ENCODE measurements at regions not wholly inside any gene's neighbourhood (a gene's known extent, or its start where the extent isn't known, plus 50 kb on each side); places are given as distances from the start of the nearest gene placed in this dataset.

- TF ChIP-seq CTCF (IDR thresholded peaks at IDR 0.05 in 2 of 3, conservative IDR thresholded peaks at IDR 0.05 in 1 of 3; ENCODE audit: control insufficient read depth in 2 of 3, extremely low read depth in 1 of 3, insufficient read depth in 1 of 3, low read depth in 3 of 3, low read length in 3 of 3) (no peak), SUZ12 (IDR thresholded peaks at IDR 0.05; ENCODE audit: unreplicated experiment) (no peak), SP1 (IDR thresholded peaks at IDR 0.05; ENCODE audit: low read depth, low read length) (no peak), PBX3 (IDR thresholded peaks at IDR 0.05; ENCODE audit: insufficient replicate concordance, low read depth, low read length) (no peak), POLR2A (IDR thresholded peaks at IDR 0.05; ENCODE audit: low read depth, low read length) (no peak)
These were observed 147.2 kb upstream of the FAM98A start for GRCh38 chr2:33746208-33746800.

All from GM12878 (cell line).